IMR-90 (cell line): ENCODE measurements at regions not wholly inside any gene's neighbourhood (a gene's known extent, or its start where the extent isn't known, plus 50 kb on each side); places are given as distances from the start of the nearest gene placed in this dataset.

Source experiments
- ATAC-seq: fragments of 200-7000 bp; cut with Tn5 transposase; 2 replicates; pipeline ENCODE4 v1.9.1; 2020; ENCODE audit warnings: low read depth, mild to moderate bottlenecking, moderate library complexity
- BruUV-seq: library from RNA; stranded (reverse); fragments of 400-500 nt; replicated peaks from 2 replicates; lab custom pipeline; 2021; lab: Mats Ljungman, UMichigan
- CTCF ChIA-PET: fragments of 300-600 bp; formaldehyde crosslinking; extraction: SDS; loops from one replicate; lab custom pipeline; 2021; ENCODE audit warnings: antibody characterized with exemption; lab: Yijun Ruan, JAX
- POLR2A ChIA-PET: fragments of 300-600 bp; sonication (Branson Sonifier 250); formaldehyde crosslinking; loops from one replicate; lab custom pipeline; 2022; ENCODE audit warnings: antibody characterized with exemption; ENCODE audit not compliant: unreplicated experiment; lab: Charles Lee
- DNase-seq: peaks from one replicate; pipeline ENCODE4 v3.0.0; 2013
- H2AFZ ChIP-seq: replicated peaks from 2 replicates; pipeline ENCODE3; 2013; ENCODE audit warnings: low read length, mild to moderate bottlenecking; ENCODE audit not compliant: poor library complexity
- H2AK5ac ChIP-seq: 2 replicates; pipeline ENCODE4 v1.6.1; 2013; ENCODE audit warnings: low read depth, low read length, inconsistent platforms
- H2AK9ac ChIP-seq: replicated peaks from 2 replicates; pipeline ENCODE3; 2013; ENCODE audit warnings: mild to moderate bottlenecking, low read depth, low read length, moderate library complexity; ENCODE audit not compliant: poor library complexity
- H2BK120ac ChIP-seq: 2 replicates; pipeline ENCODE4 v1.6.1; 2013; ENCODE audit warnings: low read depth, low read length, inconsistent platforms
- H2BK15ac ChIP-seq: 3 replicates; pipeline ENCODE4 v1.6.1; 2013; ENCODE audit warnings: low read depth, low read length, inconsistent platforms
- H2BK20ac ChIP-seq: 2 replicates; pipeline ENCODE4 v1.6.1; 2013; ENCODE audit warnings: low read depth, mild to moderate bottlenecking, inconsistent platforms, low read length, moderate library complexity
- H2BK5ac ChIP-seq: 2 replicates; pipeline ENCODE4 v1.6.1; 2013; ENCODE audit warnings: mild to moderate bottlenecking, low read depth, low read length, inconsistent platforms; ENCODE audit not compliant: poor library complexity, severe bottlenecking
- H3K14ac ChIP-seq: replicated peaks from 2 replicates; pipeline ENCODE4 v1.6.1; 2013; ENCODE audit warnings: low read depth, low read length, inconsistent platforms
- H3K18ac ChIP-seq: 2 replicates; pipeline ENCODE4 v1.6.1; 2013; ENCODE audit warnings: low read depth, low read length, control low read depth
- H3K23ac ChIP-seq: 2 replicates; pipeline ENCODE4 v1.6.1; 2013; ENCODE audit warnings: low read depth, low read length, inconsistent platforms
- H3K27ac ChIP-seq: 2 replicates; pipeline ENCODE4 v1.5.1; 2013; ENCODE audit warnings: mild to moderate bottlenecking, control low read depth, low read length; ENCODE audit not compliant: insufficient read depth
- H3K27me3 ChIP-seq: 2 replicates; pipeline ENCODE4 v1.6.1; 2013; ENCODE audit warnings: low read length; ENCODE audit not compliant: control insufficient read depth, insufficient read depth
- H3K36me3 ChIP-seq: 2 replicates; pipeline ENCODE4 v1.6.1; 2013; ENCODE audit warnings: low read length, mixed read lengths; ENCODE audit not compliant: control insufficient read depth, insufficient read depth
- H3K4ac ChIP-seq: 2 replicates; pipeline ENCODE4 v1.6.1; 2013; ENCODE audit warnings: low read depth, low read length, inconsistent platforms
- H3K4me1 ChIP-seq: 2 replicates; pipeline ENCODE4 v1.6.1; 2013; ENCODE audit warnings: low read length, mixed read lengths; ENCODE audit not compliant: control insufficient read depth, insufficient read depth
- H3K4me2 ChIP-seq: 2 replicates; pipeline ENCODE4 v1.6.1; 2013; ENCODE audit warnings: low read depth, mild to moderate bottlenecking, control low read depth, low read length, moderate library complexity
- H3K4me3 ChIP-seq: 2 replicates; pipeline ENCODE4 v1.5.1; 2013; ENCODE audit warnings: low read depth, mild to moderate bottlenecking, control low read depth, low read length, moderate library complexity; ENCODE audit not compliant: insufficient read depth
- H3K56ac ChIP-seq: 2 replicates; pipeline ENCODE4 v1.6.1; 2013; ENCODE audit warnings: low read length, inconsistent platforms; ENCODE audit not compliant: insufficient read depth; ENCODE audit errors: extremely low read depth
- H3K79me1 ChIP-seq, 2 experiments: 2 replicates each; pipeline ENCODE4 v1.6.1; 2013; ENCODE audit warnings: low read length in 2 of 2, inconsistent platforms in 1 of 2, low read depth in 1 of 2
- H3K9ac ChIP-seq: 2 replicates; pipeline ENCODE4 v1.6.1; 2013; ENCODE audit warnings: low read depth, low read length, control low read depth
- H3K9me1 ChIP-seq: 2 replicates; pipeline ENCODE4 v1.6.1; 2013; ENCODE audit warnings: low read length, inconsistent platforms; ENCODE audit not compliant: insufficient read depth
- H3K9me3 ChIP-seq: 2 replicates; pipeline ENCODE4 v1.6.1; 2013; ENCODE audit warnings: low read length; ENCODE audit not compliant: control insufficient read depth, insufficient read depth
- H4K20me1 ChIP-seq: 2 replicates; pipeline ENCODE4 v1.6.1; 2013; ENCODE audit warnings: low read length, inconsistent platforms; ENCODE audit not compliant: insufficient read depth
- H4K5ac ChIP-seq: 2 replicates; pipeline ENCODE4 v1.6.1; 2013; ENCODE audit warnings: mild to moderate bottlenecking, low read depth, low read length, control low read depth
- H4K8ac ChIP-seq, 2 experiments: 2 replicates each; pipeline ENCODE4 v1.6.1; 2013; ENCODE audit warnings: low read depth in 2 of 2, low read length in 2 of 2, control low read depth in 1 of 2, inconsistent platforms in 1 of 2
- H4K91ac ChIP-seq: 2 replicates; pipeline ENCODE4 v1.6.1; 2013; ENCODE audit warnings: low read depth, low read length, inconsistent platforms; ENCODE audit not compliant: insufficient read depth
- BHLHE40 ChIP-seq: fragments of 150-350 bp; IDR thresholded peaks from 2 replicates; pipeline ENCODE4 v1.6.1; 2016; ENCODE audit warnings: mild to moderate bottlenecking, low read depth, low read length
- MAZ ChIP-seq: IDR thresholded peaks from 2 replicates; pipeline ENCODE4 v1.6.1; 2012; ENCODE audit warnings: low read depth, mild to moderate bottlenecking, low read length, improper control_type of control experiment, moderate library complexity, borderline replicate concordance
- SMC3 ChIP-seq: fragments of 150-350 bp; IDR thresholded peaks from 2 replicates; pipeline ENCODE4 v1.6.1; 2016; ENCODE audit warnings: low read depth, mild to moderate bottlenecking, antibody characterized with exemption, low read length, moderate library complexity
- WGBS, 2 experiments: methylation state at CpG; one replicate each; pipeline versions ENCODE4 v1.1.5 to v1.1.7; 2013; ENCODE audit warnings: missing lambda C conversion rate in 2 of 2; ENCODE audit not compliant: insufficient read length in 1 of 2; ENCODE audit errors: extremely low coverage in 2 of 2; 5-methylcytosine and 5-hydroxymethylcytosine counted together
- dilution Hi-C: fragments of 300-500 bp; cut with HindIII; formaldehyde crosslinking; loops from one replicate; pipeline ENCODE4 v1.14.3; 2018; ENCODE audit warnings: low sequenced_read_pairs; ENCODE audit not compliant: unreplicated experiment
- in situ Hi-C: fragments of 300-500 bp; cut with MboI; formaldehyde crosslinking; loops from 3 replicates; pipeline ENCODE4 v1.14.3; 2019; ENCODE audit warnings: low sequenced_read_pairs, inconsistent platforms, mixed read lengths
- intact Hi-C: fragments of 100-400 bp; cut with micrococcal nuclease; formaldehyde crosslinking; loops from 2 replicates; pipeline ENCODE4 v1.10.0; 2022

GRCh38 chr5:2096887-2097505 lies 214.3 kb upstream of the IRX4 start:
- in situ Hi-C loops (no loop called here), intact Hi-C loops (no loop called here), dilution Hi-C loops (no loop called here)
- H3K4me2 ChIP-seq: no peak overlapping the region
- H2BK5ac ChIP-seq: no peak overlapping the region
- TF ChIP-seq SMC3 (no peak), MAZ (no peak), BHLHE40 (no peak)
- no peak for ATAC-seq
- H2BK15ac ChIP-seq: no peak overlapping the region
- 62% methylated on average over 17 of the region's 22 CpGs; no CpG with 5 or more reads in 1 of the 2 experiments for WGBS, 2 experiments
- no peak overlapping the region for H3K18ac ChIP-seq
- no peak overlapping the region for H3K23ac ChIP-seq
- no TSS peak for BruUV-seq
- H3K9ac ChIP-seq: no peak overlapping the region
- no peak overlapping the region for H2AFZ ChIP-seq
- H3K4me1 ChIP-seq: no peaks in the 10 kb centered on the region
- no peak overlapping the region for H3K14ac ChIP-seq
- H3K4me3 ChIP-seq: no peak overlapping the region
- H4K8ac ChIP-seq: no peak overlapping the region
- ChIA-PET CTCF (no interaction called here), POLR2A (no interaction called here)
- no peak overlapping the region for H2AK9ac ChIP-seq
- no peaks in the 10 kb centered on the region for H3K9me1 ChIP-seq
- H3K9me3 ChIP-seq: peaks cover 35% of the 10 kb centered on the region
- no peak overlapping the region for H2AK5ac ChIP-seq
- no peak overlapping the region for H3K27ac ChIP-seq
- H4K20me1 ChIP-seq: no peaks in the 10 kb centered on the region
- H2BK120ac ChIP-seq: no peak overlapping the region
- DNase-seq: no peak
- no peaks in the 10 kb centered on the region for H3K27me3 ChIP-seq
- no peak overlapping the region for H2BK20ac ChIP-seq
- no peak overlapping the region for H3K56ac ChIP-seq
- H3K4ac ChIP-seq: no peak overlapping the region
- no peaks in the 10 kb centered on the region for H3K79me1 ChIP-seq
- no peak overlapping the region for H4K91ac ChIP-seq
- no peak overlapping the region for H4K5ac ChIP-seq
- H3K36me3 ChIP-seq: no peaks in the 10 kb centered on the region
